Upper lobe of right lung (tissue), 1 donor: ENCODE measurements at regions not wholly inside any gene's neighbourhood (a gene's known extent, or its start where the extent isn't known, plus 50 kb on each side); places are given as distances from the start of the nearest gene placed in this dataset.

Experiments used
- ATAC-seq: fragments of 200-7000 bp; cut with Tn5 transposase; one replicate; pipeline ENCODE4 v1.9.1; 2020; ENCODE audit warnings: mild to moderate bottlenecking, moderate library complexity
- DNase-seq: peaks from one replicate; pipeline ENCODE4 v3.0.0-alpha.2; 2020
- H3K27ac ChIP-seq: fragments of 200-600 bp; one replicate; pipeline ENCODE4 v1.8.0; 2022
- H3K27me3 ChIP-seq: fragments of 200-600 bp; one replicate; pipeline ENCODE4 v1.8.0; 2022; ENCODE audit warnings: mild to moderate bottlenecking
- H3K36me3 ChIP-seq: fragments of 200-600 bp; one replicate; pipeline ENCODE4 v1.8.0; 2022
- H3K4me1 ChIP-seq: fragments of 200-600 bp; one replicate; pipeline ENCODE4 v1.8.0; 2022
- H3K4me3 ChIP-seq: fragments of 200-600 bp; one replicate; pipeline ENCODE4 v1.8.0; 2022; ENCODE audit warnings: mild to moderate bottlenecking
- H3K9me3 ChIP-seq: fragments of 200-600 bp; one replicate; pipeline ENCODE4 v1.8.0; 2022
- CTCF ChIP-seq: fragments of 200-600 bp; IDR thresholded peaks from one replicate; pipeline ENCODE4 v1.8.0; 2022; ENCODE audit warnings: antibody characterized with exemption
- intact Hi-C: fragments of 100-400 bp; cut with DNase I; formaldehyde crosslinking; loops from one replicate; pipeline ENCODE4 v1.11.0; 2022
- donor health status: DM: no; HTN: yes; CAD: no; lungs with severe emphysema.

- Histone ChIP-seq H3K9me3 (no peaks in the 10 kb centered on the region), H3K27ac (no peak overlapping the region), H3K4me3 (no peak overlapping the region), H3K4me1 (no peaks in the 10 kb centered on the region), H3K27me3 (no peaks in the 10 kb centered on the region), H3K36me3 (no peaks in the 10 kb centered on the region)
- DNase-seq (no peak), ATAC-seq (no peak)
- intact Hi-C loops = no loop called here
- TF ChIP-seq CTCF = no peak
These were observed 416.5 kb downstream of the BCL11A start for GRCh38 chr2:60136913-60137312.

GRCh38 chr2:60127191-60127590, 426.3 kb downstream of the BCL11A start:
- no peak for DNase-seq
- Histone ChIP-seq H3K36me3 (no peaks in the 10 kb centered on the region), H3K27me3 (no peaks in the 10 kb centered on the region), H3K27ac (no peak overlapping the region), H3K4me3 (no peak overlapping the region), H3K9me3 (no peaks in the 10 kb centered on the region), H3K4me1 (no peaks in the 10 kb centered on the region)
- intact Hi-C loops = no loop called here
- no peak for TF ChIP-seq CTCF
- ATAC-seq = no peak

GRCh38 chr2:60125611-60126426, 427.6 kb downstream of the BCL11A start:
- no peaks in the 10 kb centered on the region for H3K36me3 ChIP-seq
- H3K27ac ChIP-seq = no peak overlapping the region
- H3K4me3 ChIP-seq = no peak overlapping the region
- no peaks in the 10 kb centered on the region for H3K27me3 ChIP-seq
- ATAC-seq (no peak), DNase-seq (no peak)
- no peak for TF ChIP-seq CTCF
- intact Hi-C loops = no loop called here
- H3K9me3 ChIP-seq = no peaks in the 10 kb centered on the region
- no peaks in the 10 kb centered on the region for H3K4me1 ChIP-seq

- DNase-seq (no peak), ATAC-seq (no peak)
- H3K4me1 ChIP-seq = no peaks in the 10 kb centered on the region
- no peaks in the 10 kb centered on the region for H3K27me3 ChIP-seq
- TF ChIP-seq CTCF = no peak
- intact Hi-C loops = no loop called here
- H3K9me3 ChIP-seq = no peaks in the 10 kb centered on the region
- H3K36me3 ChIP-seq = no peaks in the 10 kb centered on the region
- no peak overlapping the region for H3K4me3 ChIP-seq
- no peak overlapping the region for H3K27ac ChIP-seq
These were observed 433.7 kb downstream of the BCL11A start for GRCh38 chr2:60119778-60120177.

GRCh38 chr2:60118917-60119316, 434.5 kb downstream of the BCL11A start:
- no peak for ATAC-seq
- intact Hi-C loops = no loop called here
- no peaks in the 10 kb centered on the region for H3K4me1 ChIP-seq

More at GRCh38 chr2:60118917-60119316, 434.5 kb downstream of the BCL11A start:
- DNase-seq = no peak
- H3K36me3 ChIP-seq = no peaks in the 10 kb centered on the region
- no peak overlapping the region for H3K4me3 ChIP-seq
- H3K9me3 ChIP-seq = no peaks in the 10 kb centered on the region
- H3K27me3 ChIP-seq = no peaks in the 10 kb centered on the region
- no peak for TF ChIP-seq CTCF
- no peak overlapping the region for H3K27ac ChIP-seq
